ENCODE measurements at regions not wholly inside any gene's neighbourhood (a gene's known extent, or its start where the extent isn't known, plus 50 kb on each side); places are given as distances from the start of the nearest gene placed in this dataset.

DNA sequence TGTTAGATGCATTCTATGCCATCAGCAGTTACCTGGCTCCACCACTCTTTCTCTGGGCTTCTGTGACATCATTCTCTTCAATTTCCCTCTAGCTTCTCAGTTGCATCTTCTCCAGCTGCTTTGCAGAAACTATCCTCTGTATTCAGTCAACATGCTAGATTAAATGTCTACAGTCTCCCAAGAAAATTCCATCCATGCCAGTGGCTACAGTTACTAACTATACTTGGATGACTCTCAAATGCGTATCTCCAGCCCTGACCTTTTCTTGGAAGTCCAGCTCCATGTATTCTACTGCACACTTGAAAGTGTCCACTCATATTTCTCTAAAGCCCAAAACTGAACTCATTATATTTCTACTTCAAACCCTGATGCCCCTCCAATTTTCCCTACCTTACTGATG is 232.3 kb upstream of the TENM3 start:
- H3K4me3 ChIP-seq (replicated peaks; ENCODE audit: low read depth, low read length), result no peak overlapping the region
- TF ChIP-seq CTCF (IDR thresholded peaks at IDR 0.05; ENCODE audit: low read length, missing control alignments), result no peak
- peak; percentile 5 for DNase-seq (ENCODE audit: low read depth)

GRCh38 chr4:182014164-182014563 is 229.0 kb upstream of the TENM3 start:
- no peak for DNase-seq (ENCODE audit: low read depth)
- no peak for TF ChIP-seq CTCF (IDR thresholded peaks at IDR 0.05; ENCODE audit: low read length, missing control alignments)
- H3K4me3 ChIP-seq (replicated peaks; ENCODE audit: low read depth, low read length), result no peak overlapping the region

DNA sequence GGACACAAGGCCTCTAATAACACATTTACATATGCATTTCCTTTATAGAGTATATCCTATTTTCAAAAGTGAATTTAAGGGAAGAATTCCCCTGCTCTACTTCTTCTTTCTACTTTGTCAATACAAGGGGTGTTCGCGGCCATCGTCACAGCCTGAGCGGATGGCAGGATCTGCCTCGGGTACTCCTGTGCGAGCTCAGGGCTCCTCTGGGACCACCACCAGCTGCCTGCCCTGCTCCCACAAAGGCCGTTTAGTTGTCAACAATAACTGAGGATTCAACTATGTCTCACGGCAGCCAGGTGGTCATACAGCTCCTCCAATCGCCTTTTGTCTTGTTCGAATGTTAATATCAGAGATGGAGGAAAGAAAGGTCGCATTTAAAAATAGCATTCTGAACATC is 228.2 kb upstream of the TENM3 start:
- H3K4me3 ChIP-seq (replicated peaks; ENCODE audit: low read depth, low read length), result no peak overlapping the region
- DNase-seq (ENCODE audit: low read depth), result no peak
- TF ChIP-seq CTCF (IDR thresholded peaks at IDR 0.05; ENCODE audit: low read length, missing control alignments), result no peak

DNA sequence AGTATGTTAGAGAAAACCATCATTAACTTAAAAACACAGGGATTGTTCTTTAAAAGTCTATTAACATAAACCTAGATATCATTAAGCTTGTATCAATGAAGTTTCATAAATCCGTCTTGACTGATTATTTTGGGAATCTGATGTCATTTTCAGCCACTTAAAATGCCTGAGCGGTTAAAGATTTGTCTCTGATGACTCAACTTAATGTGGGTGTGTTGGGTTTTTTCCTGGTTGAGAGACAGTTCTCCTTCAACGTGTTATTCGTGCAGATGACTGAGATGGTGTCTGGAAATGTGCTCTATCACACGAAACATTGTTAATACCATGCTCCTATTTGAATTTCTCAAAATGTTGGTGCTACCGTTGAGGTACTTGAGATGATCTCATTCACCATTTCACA is 227.3 kb upstream of the TENM3 start:
- no peak for DNase-seq (ENCODE audit: low read depth)
- TF ChIP-seq CTCF (IDR thresholded peaks at IDR 0.05; ENCODE audit: low read length, missing control alignments), result no peak

DNA sequence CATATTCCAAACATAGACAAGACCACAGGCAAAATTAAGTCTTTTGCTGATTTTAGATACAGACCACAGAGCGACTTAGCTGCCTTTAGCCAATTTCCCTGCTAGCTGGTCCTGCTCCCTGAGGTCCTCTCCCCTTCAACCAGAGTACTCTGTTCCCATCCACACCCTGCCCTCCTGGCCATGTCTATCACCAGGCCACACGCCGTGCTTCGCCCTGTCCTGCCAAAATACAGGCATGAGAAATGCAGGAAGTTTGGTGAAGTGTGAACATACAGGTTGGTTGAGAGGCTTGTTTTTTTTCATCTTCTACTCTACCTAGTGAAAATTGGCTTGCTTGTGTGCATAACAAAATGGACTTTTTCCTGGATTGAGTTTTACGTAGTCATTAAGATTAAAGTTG is 226.2 kb upstream of the TENM3 start:
- no peak for DNase-seq (ENCODE audit: low read depth)
- TF ChIP-seq CTCF (IDR thresholded peaks at IDR 0.05; ENCODE audit: low read length, missing control alignments), result no peak
- H3K4me3 ChIP-seq (replicated peaks; ENCODE audit: low read depth, low read length), result no peak overlapping the region

More for the DNA sequence above, 227.3 kb upstream of the TENM3 start:
- no peak overlapping the region for H3K4me3 ChIP-seq (replicated peaks; ENCODE audit: low read depth, low read length)

DNA sequence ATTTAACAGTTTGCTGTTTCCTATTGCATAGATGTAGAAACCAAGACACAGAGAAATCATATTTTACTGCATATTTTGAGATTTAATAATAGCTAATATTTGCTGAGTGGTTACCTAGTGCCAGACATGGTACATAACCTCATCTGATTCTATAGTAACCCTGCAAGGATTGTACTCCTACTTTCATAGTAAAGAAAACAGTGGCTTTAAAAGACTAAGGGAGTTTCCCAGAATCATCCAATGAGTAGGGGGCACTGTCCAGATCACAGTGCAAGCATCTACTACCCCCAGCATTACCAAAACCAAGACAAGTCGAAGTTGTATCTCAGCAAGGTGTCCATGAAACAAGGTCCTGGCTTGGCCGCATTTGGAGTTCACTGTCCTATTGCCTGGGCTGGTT is 224.5 kb upstream of the TENM3 start:
- TF ChIP-seq CTCF (IDR thresholded peaks at IDR 0.05; ENCODE audit: low read length, missing control alignments), result no peak
- no peak for DNase-seq (ENCODE audit: low read depth)
- no peak overlapping the region for H3K4me3 ChIP-seq (replicated peaks; ENCODE audit: low read depth, low read length)

DNA sequence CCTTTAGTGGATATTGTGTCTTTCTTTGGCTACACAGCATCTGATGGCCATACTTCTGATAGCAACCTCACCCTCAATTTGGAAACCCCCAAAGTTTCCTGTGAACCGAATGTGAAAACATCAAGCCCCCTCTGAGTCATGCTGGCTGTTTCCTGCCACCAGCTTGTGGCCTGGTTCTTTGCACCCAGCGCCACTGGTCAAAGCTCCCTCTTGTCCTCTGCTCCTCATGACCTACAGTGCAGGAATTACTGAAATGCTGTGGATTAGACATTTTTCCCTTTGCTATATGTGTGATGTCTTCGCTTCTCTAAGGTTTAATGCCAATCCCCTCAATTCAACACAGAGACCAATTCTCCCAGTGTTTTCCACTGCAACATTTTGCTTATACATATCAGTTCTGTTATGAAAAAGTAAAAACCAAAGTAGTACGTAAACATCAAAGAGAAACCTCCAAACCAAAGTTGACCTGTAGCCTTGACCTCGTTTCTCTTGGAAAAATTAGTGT is 224.0 kb upstream of the TENM3 start:
- no peak overlapping the region for H3K4me3 ChIP-seq (replicated peaks; ENCODE audit: low read depth, low read length)
- TF ChIP-seq CTCF (IDR thresholded peaks at IDR 0.05; ENCODE audit: low read length, missing control alignments), result no peak
- no peak for DNase-seq (ENCODE audit: low read depth)
